Panc1 (cell line): ENCODE measurements at regions not wholly inside any gene's neighbourhood (a gene's known extent, or its start where the extent isn't known, plus 50 kb on each side); places are given as distances from the start of the nearest gene placed in this dataset.

Source experiments
- ATAC-seq: fragments of 200-7000 bp; cut with Tn5 transposase; 2 replicates; pipeline ENCODE4 v1.9.1; 2020; ENCODE audit warnings: mild to moderate bottlenecking, moderate library complexity
- BruUV-seq: library from RNA; stranded (reverse); fragments of 400-500 nt; replicated peaks from 2 replicates; lab custom pipeline; 2021; lab: Mats Ljungman, UMichigan
- CTCF ChIA-PET: fragments of 300-600 bp; sonication (Branson Sonifier 250); formaldehyde crosslinking; loops from one replicate; lab custom pipeline; 2022; ENCODE audit warnings: antibody characterized with exemption; lab: Charles Lee
- POLR2A ChIA-PET: fragments of 300-600 bp; sonication (Branson Sonifier 250); formaldehyde crosslinking; loops from one replicate; lab custom pipeline; 2022; ENCODE audit warnings: antibody characterized with exemption; lab: Charles Lee
- DNase-seq: peaks from one replicate; pipeline ENCODE4 v3.0.0-alpha.2; 2010; ENCODE audit warnings: low read depth, low spot score
- H3K27ac ChIP-seq: 2 replicates; pipeline ENCODE4 v1.5.1; 2011; ENCODE audit warnings: mild to moderate bottlenecking, low read length, inconsistent platforms
- H3K27me3 ChIP-seq: fragments of 200-500 bp; sonication (Bioruptor generic); 2 replicates; pipeline ENCODE4 v1.6.0; 2014; ENCODE audit warnings: low read length, inconsistent platforms; ENCODE audit not compliant: control insufficient read depth, insufficient read depth
- H3K36me3 ChIP-seq: fragments of 200-500 bp; sonication (Bioruptor generic); 2 replicates; pipeline ENCODE4 v1.5.1; 2014; ENCODE audit warnings: inconsistent platforms, mild to moderate bottlenecking, low read length, moderate library complexity; ENCODE audit not compliant: control insufficient read depth, insufficient read depth
- H3K4me1 ChIP-seq: 2 replicates; pipeline ENCODE4 v1.5.1; 2011; ENCODE audit warnings: inconsistent platforms, mild to moderate bottlenecking, low read length, moderate library complexity; ENCODE audit not compliant: control insufficient read depth, insufficient read depth
- H3K4me3 ChIP-seq, 2 experiments: 2 replicates each; pipeline ENCODE4 v1.5.1; 2011 to 2012; ENCODE audit warnings: low read depth in 2 of 2, low read length in 2 of 2, mild to moderate bottlenecking in 2 of 2, inconsistent platforms in 1 of 2, moderate library complexity in 1 of 2
- H3K9me3 ChIP-seq: fragments of 200-500 bp; sonication (Bioruptor generic); 2 replicates; pipeline ENCODE4 v1.5.1; 2014; ENCODE audit warnings: low read depth, mild to moderate bottlenecking, inconsistent platforms, low read length, moderate library complexity; ENCODE audit not compliant: control insufficient read depth, insufficient read depth
- POLR2AphosphoS5 ChIP-seq: IDR thresholded peaks from 2 replicates; pipeline ENCODE4 v1.6.1; 2012; ENCODE audit warnings: mild to moderate bottlenecking, low read depth, low read length, moderate library complexity
- SIN3A ChIP-seq: IDR thresholded peaks from 2 replicates; pipeline ENCODE4 v1.6.1; 2012; ENCODE audit warnings: low read depth, mild to moderate bottlenecking, low read length, moderate library complexity, borderline replicate concordance; ENCODE audit not compliant: insufficient read depth
- TCF7L2 ChIP-seq: IDR thresholded peaks from 2 replicates; pipeline ENCODE4 v1.6.1; 2011; ENCODE audit warnings: mild to moderate bottlenecking, low read depth, low read length, inconsistent platforms
- in situ Hi-C: cut with HindIII; loops from 2 replicates; pipeline ENCODE4 v1.10.0; 2016; ENCODE audit warnings: low sequenced_read_pairs, low pct_unique_long_range_greater_than_20kb
- intact Hi-C: fragments of 100-400 bp; cut with micrococcal nuclease; formaldehyde crosslinking; loops from one replicate; pipeline ENCODE4 v1.10.0; 2022; ENCODE audit not compliant: unreplicated experiment
- TF ChIP-seq, protein P1 (sequence below): fragments of 450-650 bp; IDR thresholded peaks from 2 replicates; pipeline ENCODE4 v1.5.1; 2017; ENCODE audit warnings: mild to moderate bottlenecking
- TF ChIP-seq, protein P2 (sequence below), 2 experiments: IDR thresholded peaks; 2 replicates each; pipeline ENCODE4 v1.6.1; 2011 to 2012; ENCODE audit warnings: low read depth in 2 of 2, control low read depth in 1 of 2, low read length in 1 of 2, mild to moderate bottlenecking in 1 of 2, moderate library complexity in 1 of 2; ENCODE audit not compliant: insufficient read depth in 1 of 2

DNA sequence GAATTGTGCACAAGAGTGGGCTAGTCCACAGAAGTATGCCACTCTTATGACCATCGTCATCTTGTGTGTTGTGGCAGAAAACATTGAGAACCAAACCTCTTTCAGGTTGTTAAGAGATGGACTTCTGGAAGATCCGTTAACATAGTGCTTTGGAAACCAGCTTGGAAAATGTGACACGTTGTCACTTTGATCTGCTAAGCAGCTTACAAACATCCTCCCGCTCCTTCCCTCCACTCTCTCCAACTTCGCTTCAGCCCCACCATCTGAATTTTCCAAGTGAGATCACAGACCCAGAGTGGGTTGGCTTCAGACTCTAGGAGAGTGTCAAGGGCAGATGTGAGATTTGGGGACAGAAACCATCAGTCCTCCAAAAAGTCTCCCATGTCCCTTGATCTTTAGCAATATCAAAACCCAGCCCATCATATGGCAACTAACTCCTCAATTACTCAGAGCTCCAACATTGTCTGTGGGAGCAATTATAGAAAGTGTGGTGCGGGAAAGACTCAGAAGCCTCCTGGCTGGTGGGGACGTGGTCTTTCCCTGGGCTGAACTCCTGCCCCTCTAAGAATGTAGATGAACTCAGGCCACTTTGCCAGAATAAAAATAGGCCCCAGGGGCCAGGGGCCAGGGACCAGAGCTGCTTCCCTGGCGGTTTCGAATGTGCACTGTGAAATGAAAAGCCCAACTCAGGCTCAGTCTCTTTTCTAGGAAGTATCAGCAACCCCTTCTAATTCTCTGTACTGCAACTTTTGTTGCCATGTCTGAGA is 129.5 kb downstream of the SLC38A6 start:
- in situ Hi-C loops (no loop called here), intact Hi-C loops (no loop called here)
- Histone ChIP-seq H3K4me3 (no peak overlapping the region), H3K9me3 (no peaks in the 10 kb centered on the region), H3K27me3 (no peaks in the 10 kb centered on the region), H3K27ac (no peak overlapping the region), H3K36me3 (no peaks in the 10 kb centered on the region), H3K4me1 (no peaks in the 10 kb centered on the region)
- ChIA-PET POLR2A (no interaction called here), CTCF (no interaction called here)
- no TSS peak for BruUV-seq
- TF ChIP-seq POLR2AphosphoS5 = no peak
- TF ChIP-seq, protein P1, sequence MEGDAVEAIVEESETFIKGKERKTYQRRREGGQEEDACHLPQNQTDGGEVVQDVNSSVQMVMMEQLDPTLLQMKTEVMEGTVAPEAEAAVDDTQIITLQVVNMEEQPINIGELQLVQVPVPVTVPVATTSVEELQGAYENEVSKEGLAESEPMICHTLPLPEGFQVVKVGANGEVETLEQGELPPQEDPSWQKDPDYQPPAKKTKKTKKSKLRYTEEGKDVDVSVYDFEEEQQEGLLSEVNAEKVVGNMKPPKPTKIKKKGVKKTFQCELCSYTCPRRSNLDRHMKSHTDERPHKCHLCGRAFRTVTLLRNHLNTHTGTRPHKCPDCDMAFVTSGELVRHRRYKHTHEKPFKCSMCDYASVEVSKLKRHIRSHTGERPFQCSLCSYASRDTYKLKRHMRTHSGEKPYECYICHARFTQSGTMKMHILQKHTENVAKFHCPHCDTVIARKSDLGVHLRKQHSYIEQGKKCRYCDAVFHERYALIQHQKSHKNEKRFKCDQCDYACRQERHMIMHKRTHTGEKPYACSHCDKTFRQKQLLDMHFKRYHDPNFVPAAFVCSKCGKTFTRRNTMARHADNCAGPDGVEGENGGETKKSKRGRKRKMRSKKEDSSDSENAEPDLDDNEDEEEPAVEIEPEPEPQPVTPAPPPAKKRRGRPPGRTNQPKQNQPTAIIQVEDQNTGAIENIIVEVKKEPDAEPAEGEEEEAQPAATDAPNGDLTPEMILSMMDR = no peak
- ATAC-seq (no peak), DNase-seq (no peak)

DNA sequence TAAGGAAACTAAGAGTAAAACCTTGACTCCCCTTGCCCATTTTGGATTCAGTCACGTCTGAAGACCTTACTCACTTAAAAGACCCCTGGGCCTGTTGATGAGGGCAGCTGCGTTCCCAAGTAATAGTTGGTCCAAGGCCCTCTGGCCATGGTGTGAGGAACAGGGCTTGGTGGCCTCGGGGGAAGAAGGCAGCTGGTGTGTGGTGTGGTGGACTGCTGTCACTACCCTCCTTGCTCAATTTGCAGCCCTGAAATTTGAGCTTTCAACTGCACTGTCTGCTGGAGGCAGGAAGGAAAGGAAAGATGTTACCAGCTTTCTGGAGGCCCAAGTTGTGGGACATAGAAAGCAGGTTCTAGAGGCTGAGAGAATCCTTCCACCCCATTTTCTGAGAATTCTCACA is 128.2 kb downstream of the SLC38A6 start:
- no peaks in the 10 kb centered on the region for H3K27me3 ChIP-seq
- TF ChIP-seq POLR2AphosphoS5 (no peak), TCF7L2 (no peak), SIN3A (no peak)
- TF ChIP-seq, protein P1 = no peak
- TF ChIP-seq, protein P2, sequence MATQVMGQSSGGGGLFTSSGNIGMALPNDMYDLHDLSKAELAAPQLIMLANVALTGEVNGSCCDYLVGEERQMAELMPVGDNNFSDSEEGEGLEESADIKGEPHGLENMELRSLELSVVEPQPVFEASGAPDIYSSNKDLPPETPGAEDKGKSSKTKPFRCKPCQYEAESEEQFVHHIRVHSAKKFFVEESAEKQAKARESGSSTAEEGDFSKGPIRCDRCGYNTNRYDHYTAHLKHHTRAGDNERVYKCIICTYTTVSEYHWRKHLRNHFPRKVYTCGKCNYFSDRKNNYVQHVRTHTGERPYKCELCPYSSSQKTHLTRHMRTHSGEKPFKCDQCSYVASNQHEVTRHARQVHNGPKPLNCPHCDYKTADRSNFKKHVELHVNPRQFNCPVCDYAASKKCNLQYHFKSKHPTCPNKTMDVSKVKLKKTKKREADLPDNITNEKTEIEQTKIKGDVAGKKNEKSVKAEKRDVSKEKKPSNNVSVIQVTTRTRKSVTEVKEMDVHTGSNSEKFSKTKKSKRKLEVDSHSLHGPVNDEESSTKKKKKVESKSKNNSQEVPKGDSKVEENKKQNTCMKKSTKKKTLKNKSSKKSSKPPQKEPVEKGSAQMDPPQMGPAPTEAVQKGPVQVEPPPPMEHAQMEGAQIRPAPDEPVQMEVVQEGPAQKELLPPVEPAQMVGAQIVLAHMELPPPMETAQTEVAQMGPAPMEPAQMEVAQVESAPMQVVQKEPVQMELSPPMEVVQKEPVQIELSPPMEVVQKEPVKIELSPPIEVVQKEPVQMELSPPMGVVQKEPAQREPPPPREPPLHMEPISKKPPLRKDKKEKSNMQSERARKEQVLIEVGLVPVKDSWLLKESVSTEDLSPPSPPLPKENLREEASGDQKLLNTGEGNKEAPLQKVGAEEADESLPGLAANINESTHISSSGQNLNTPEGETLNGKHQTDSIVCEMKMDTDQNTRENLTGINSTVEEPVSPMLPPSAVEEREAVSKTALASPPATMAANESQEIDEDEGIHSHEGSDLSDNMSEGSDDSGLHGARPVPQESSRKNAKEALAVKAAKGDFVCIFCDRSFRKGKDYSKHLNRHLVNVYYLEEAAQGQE (IDR thresholded peaks at IDR 0.05; ENCODE audit: insufficient read depth in 1 of 2, low read depth in 2 of 2, low read length in 1 of 2) = no peak
- no peaks in the 10 kb centered on the region for H3K36me3 ChIP-seq
- no peaks in the 10 kb centered on the region for H3K9me3 ChIP-seq
- DNase-seq (no peak), ATAC-seq (no peak)
- H3K4me1 ChIP-seq = no peaks in the 10 kb centered on the region
- intact Hi-C loops = no loop called here
- ChIA-PET POLR2A (no interaction called here), CTCF (no interaction called here)
- BruUV-seq = no TSS peak
- H3K4me3 ChIP-seq = no peak overlapping the region
- H3K27ac ChIP-seq = no peak overlapping the region
- in situ Hi-C loops = no loop called here
